Mammary epithelial cell (primary cell): ENCODE measurements at regions not wholly inside any gene's neighbourhood (a gene's known extent, or its start where the extent isn't known, plus 50 kb on each side); places are given as distances from the start of the nearest gene placed in this dataset.

Source experiments
- EZH2 ChIP-seq: IDR thresholded peaks from 2 replicates; pipeline ENCODE4 v1.6.1; 2012; ENCODE audit warnings: low read length, inconsistent platforms, borderline replicate concordance
- TF ChIP-seq, protein P1 (sequence below), 2 donors: IDR thresholded peaks in 1 of 2; conservative IDR thresholded peaks in 1 of 2; 2 replicates each; pipeline ENCODE4 v1.5.1; 2011 to 2012; ENCODE audit warnings: inconsistent platforms in 2 of 2, low read length in 2 of 2, mild to moderate bottlenecking in 2 of 2, control low read depth in 1 of 2, low read depth in 1 of 2; ENCODE audit not compliant: insufficient read depth in 1 of 2; ENCODE audit errors: extremely low read depth in 1 of 2

DNA sequence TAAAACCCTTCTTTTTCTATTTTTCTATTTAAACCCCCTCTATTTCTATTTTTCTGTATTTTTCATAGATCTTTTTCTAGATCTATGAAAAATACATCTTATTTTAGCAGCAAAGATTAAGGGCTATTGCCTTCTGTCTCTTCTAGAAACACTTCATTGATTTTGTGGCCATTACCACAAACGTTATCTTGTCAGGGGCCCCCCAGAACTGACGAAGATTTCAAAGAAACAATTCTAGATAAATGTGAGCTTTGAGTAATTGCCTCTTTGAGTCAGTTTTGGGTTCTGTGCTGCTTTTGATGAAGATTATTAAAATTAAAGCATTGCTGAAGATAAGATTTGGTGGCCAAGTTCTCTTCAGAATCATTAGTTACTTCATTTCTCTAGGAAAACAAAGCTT, 279.6 kb upstream of the PEX5L start:
- TF ChIP-seq, protein P1, sequence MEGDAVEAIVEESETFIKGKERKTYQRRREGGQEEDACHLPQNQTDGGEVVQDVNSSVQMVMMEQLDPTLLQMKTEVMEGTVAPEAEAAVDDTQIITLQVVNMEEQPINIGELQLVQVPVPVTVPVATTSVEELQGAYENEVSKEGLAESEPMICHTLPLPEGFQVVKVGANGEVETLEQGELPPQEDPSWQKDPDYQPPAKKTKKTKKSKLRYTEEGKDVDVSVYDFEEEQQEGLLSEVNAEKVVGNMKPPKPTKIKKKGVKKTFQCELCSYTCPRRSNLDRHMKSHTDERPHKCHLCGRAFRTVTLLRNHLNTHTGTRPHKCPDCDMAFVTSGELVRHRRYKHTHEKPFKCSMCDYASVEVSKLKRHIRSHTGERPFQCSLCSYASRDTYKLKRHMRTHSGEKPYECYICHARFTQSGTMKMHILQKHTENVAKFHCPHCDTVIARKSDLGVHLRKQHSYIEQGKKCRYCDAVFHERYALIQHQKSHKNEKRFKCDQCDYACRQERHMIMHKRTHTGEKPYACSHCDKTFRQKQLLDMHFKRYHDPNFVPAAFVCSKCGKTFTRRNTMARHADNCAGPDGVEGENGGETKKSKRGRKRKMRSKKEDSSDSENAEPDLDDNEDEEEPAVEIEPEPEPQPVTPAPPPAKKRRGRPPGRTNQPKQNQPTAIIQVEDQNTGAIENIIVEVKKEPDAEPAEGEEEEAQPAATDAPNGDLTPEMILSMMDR (conservative IDR thresholded peaks at IDR 0.05 in 1 of 2, IDR thresholded peaks at IDR 0.05 in 1 of 2; ENCODE audit: extremely low read depth in 1 of 2, insufficient read depth in 1 of 2, low read depth in 1 of 2, low read length in 2 of 2), result no peak
- no peak for TF ChIP-seq EZH2
